GM20000 (cell line): ENCODE measurements at regions not wholly inside any gene's neighbourhood (a gene's known extent, or its start where the extent isn't known, plus 50 kb on each side); places are given as distances from the start of the nearest gene placed in this dataset.
"Not testable (repeated sequence)": the region's sequence is repeated elsewhere in the genome, so short reads cannot be mapped to it uniquely, and the experiment has no call there.

Experiments used
- DNase-seq: peaks from one replicate; pipeline ENCODE4 v3.0.0; 2012; ENCODE audit warnings: low spot score
- TF ChIP-seq, protein P1 (sequence below): IDR thresholded peaks from 2 replicates; pipeline ENCODE4 v1.5.1; 2012; ENCODE audit warnings: mild to moderate bottlenecking, control low read depth; ENCODE audit errors: extremely low read depth, missing control alignments

DNA sequence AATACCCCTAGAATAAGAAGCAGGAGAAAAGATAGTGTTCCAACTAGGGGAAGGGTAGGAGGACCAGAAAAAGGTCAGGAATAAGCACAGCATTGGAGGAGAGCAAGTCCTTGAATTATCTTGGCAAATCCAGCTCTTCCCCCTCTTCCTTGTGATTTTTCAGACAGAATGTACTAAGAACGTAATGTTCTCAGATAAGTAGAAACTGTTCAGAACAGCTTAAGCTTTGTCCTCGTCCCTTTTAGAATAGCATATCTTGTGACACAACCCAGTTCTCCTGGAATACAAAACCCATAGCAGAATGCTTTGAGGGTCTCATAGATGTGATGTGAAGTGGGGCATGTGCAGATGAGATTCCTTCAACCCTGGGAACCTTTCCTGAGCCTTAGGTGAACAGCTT is 97.4 kb downstream of the EMB start:
- DNase-seq, result no peak
- TF ChIP-seq, protein P1, sequence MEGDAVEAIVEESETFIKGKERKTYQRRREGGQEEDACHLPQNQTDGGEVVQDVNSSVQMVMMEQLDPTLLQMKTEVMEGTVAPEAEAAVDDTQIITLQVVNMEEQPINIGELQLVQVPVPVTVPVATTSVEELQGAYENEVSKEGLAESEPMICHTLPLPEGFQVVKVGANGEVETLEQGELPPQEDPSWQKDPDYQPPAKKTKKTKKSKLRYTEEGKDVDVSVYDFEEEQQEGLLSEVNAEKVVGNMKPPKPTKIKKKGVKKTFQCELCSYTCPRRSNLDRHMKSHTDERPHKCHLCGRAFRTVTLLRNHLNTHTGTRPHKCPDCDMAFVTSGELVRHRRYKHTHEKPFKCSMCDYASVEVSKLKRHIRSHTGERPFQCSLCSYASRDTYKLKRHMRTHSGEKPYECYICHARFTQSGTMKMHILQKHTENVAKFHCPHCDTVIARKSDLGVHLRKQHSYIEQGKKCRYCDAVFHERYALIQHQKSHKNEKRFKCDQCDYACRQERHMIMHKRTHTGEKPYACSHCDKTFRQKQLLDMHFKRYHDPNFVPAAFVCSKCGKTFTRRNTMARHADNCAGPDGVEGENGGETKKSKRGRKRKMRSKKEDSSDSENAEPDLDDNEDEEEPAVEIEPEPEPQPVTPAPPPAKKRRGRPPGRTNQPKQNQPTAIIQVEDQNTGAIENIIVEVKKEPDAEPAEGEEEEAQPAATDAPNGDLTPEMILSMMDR, result no peak

DNA sequence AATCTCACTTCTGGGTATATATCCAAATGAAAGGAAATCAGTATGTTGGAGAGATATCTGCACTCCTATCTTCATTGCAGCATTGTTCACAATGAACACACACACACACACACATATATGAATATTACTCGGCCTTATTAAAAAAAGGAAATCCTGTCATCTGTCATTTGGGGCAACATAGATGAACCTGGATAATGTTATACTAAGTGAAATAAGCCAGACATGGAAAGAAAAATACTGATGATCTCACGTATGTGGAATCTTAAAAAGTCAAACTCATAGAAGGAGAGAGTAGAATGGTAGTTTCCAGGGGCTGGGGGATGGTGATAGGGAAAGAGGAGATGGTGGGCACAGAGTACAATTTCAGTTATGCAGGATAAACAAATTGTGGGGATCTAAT is 100.3 kb downstream of the EMB start:
- TF ChIP-seq, protein P1, result no peak
- no peak for DNase-seq

- not testable (repeated sequence) for DNase-seq
Measured at GRCh38 chr5:50330633-50331032, 110.5 kb downstream of the EMB start.

- no peak for DNase-seq
- TF ChIP-seq, protein P1, result no peak
Measured at GRCh38 chr5:50328193-50328729, 112.8 kb downstream of the EMB start.

DNA sequence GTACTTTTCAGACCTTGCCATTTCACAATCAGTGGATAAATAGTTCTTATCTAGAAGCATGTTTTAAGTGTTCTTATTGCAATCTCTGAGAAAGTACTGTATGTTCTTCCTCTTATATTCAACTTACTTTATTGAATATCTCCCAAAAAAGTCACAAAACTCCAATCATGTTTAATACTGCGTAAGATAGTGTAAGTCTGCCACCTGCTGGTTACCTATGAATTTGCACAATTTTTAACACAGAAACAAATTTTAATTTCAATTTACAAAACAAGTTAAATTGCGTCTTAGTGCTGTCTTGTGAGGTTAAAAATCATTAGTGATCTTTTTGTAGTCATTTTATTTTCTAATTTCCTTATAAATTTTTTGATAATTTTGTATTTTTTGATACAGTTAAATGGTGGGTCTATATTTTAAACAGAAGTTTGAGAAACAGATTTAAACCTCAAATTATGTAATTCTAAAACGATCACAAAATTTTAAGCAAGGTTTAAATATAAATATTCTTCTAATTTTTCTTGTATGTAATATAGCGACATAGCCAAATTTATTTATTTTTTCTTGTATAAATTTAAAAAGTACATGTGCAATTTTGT is 115.8 kb downstream of the EMB start:
- TF ChIP-seq, protein P1, result peak; percentile 40
- peak; percentile 12 for DNase-seq

- TF ChIP-seq, protein P1, result no peak
- DNase-seq, result no peak
Measured at GRCh38 chr5:50320131-50320749, 120.8 kb downstream of the EMB start.

DNA sequence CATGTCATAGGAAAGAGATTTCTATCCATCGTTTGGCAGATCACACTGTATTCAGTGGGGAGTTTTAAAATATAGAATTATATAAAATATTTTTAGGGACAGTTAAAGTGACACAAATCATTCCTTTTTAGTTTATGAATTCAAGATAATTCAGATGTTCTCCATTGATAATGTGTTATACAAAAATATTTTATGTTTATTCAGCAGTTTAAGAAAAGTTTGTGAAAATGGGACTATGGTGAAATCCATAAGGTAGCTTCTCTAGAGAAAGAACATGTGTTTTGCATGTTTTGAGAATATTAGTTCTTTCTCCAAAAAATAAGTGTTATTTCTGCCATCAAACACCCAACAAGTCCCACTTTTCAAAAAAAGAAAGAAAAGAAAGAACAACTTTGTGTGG is 122.9 kb downstream of the EMB start:
- TF ChIP-seq, protein P1, result no peak
- no peak for DNase-seq

DNA sequence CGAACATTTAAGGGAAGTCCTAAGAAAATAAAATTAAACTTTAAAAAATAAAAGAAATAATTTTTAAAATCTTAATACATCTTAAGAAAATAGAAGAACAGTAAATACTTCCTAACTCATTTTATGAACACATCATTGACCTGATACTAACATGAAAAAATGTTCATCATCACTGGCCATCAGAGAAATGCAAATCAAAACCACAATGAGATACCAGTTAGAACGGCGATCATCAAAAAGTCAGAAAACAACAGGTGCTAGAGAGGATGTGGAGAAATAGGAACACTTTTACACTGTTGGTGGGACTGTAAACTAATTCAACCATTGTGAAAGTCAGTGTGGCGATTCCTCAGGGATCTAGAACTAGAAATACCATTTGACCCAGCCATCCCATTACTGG is 134.6 kb downstream of the EMB start:
- DNase-seq, result not testable (repeated sequence)
